ENCODE measurements at regions not wholly inside any gene's neighbourhood (a gene's known extent, or its start where the extent isn't known, plus 50 kb on each side); places are given as distances from the start of the nearest gene placed in this dataset.

DNA sequence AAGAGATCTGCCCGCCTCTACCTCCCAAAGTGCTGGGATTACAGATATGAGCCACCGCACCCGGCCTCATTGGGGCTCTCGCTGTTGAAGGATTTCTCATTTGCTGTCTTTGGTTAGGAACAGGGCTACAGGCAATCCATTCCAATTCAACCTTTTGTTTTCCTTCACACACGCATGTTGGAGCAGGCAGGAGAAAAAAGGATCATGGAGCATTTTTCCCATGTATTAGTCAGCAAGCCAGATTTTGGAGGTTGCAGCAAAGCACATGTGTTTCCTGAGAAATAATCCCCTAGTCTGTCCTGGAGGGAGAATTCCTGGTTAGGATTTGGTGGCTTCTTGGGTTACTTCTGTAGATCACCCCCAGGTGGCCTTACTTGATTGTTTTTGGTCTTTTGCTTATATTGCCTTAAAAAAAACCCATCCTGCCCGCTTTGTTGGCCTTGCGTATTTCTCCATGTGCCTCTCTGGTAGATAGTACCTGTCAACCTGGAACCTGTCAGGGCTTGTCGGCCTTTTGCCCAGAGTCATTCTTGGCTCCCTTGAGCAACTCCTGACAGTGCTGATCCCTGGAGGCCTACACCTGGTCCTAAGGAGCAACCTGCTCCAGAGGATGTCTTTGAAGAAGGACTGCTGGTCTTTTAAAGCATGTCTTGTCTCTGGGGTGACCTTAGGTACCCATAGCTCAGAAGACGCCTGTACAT is 82.4 kb upstream of the CLCN4 start:
- Histone ChIP-seq H3K27me3 (no peaks in the 10 kb centered on the region), H3K27ac (no peak overlapping the region), H3K36me3 (no peaks in the 10 kb centered on the region), H3K9ac (no peak overlapping the region), H3K9me3 (ENCODE audit: low read depth) (no peaks in the 10 kb centered on the region), H3K4me2 (no peak overlapping the region), H3F3A (ENCODE audit: low read depth) (no peaks in the 10 kb centered on the region), H2AFZ (replicated peaks) (no peak overlapping the region), H3K4me1 (no peaks in the 10 kb centered on the region), H4K20me1 (ENCODE audit: low read depth) (no peaks in the 10 kb centered on the region), H3K4me3 (no peak overlapping the region), H3K79me2 (ENCODE audit: low read depth) (no peaks in the 10 kb centered on the region)
- no peak overlapping the region for H3K4me3 Mint-ChIP-seq
- no peak for DNase-seq (ENCODE audit: low spot score)
- H3K27me3 Mint-ChIP-seq (ENCODE audit: insufficient read depth, low read depth): no peaks in the 10 kb centered on the region
- H3K9me3 Mint-ChIP-seq: no peaks in the 10 kb centered on the region
- H3K36me3 Mint-ChIP-seq: peaks cover 6% of the 10 kb centered on the region
- no peaks in the 10 kb centered on the region for H3K4me1 Mint-ChIP-seq
- H3K27ac Mint-ChIP-seq: no peak overlapping the region
- no peak for TF ChIP-seq EZH2 (IDR thresholded peaks at IDR 0.05)
- TF ChIP-seq, protein P1, sequence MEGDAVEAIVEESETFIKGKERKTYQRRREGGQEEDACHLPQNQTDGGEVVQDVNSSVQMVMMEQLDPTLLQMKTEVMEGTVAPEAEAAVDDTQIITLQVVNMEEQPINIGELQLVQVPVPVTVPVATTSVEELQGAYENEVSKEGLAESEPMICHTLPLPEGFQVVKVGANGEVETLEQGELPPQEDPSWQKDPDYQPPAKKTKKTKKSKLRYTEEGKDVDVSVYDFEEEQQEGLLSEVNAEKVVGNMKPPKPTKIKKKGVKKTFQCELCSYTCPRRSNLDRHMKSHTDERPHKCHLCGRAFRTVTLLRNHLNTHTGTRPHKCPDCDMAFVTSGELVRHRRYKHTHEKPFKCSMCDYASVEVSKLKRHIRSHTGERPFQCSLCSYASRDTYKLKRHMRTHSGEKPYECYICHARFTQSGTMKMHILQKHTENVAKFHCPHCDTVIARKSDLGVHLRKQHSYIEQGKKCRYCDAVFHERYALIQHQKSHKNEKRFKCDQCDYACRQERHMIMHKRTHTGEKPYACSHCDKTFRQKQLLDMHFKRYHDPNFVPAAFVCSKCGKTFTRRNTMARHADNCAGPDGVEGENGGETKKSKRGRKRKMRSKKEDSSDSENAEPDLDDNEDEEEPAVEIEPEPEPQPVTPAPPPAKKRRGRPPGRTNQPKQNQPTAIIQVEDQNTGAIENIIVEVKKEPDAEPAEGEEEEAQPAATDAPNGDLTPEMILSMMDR (IDR thresholded peaks at IDR 0.05): no peak
- no peak for TF ChIP-seq EZH2phosphoT487 (IDR thresholded peaks at IDR 0.05)

DNA sequence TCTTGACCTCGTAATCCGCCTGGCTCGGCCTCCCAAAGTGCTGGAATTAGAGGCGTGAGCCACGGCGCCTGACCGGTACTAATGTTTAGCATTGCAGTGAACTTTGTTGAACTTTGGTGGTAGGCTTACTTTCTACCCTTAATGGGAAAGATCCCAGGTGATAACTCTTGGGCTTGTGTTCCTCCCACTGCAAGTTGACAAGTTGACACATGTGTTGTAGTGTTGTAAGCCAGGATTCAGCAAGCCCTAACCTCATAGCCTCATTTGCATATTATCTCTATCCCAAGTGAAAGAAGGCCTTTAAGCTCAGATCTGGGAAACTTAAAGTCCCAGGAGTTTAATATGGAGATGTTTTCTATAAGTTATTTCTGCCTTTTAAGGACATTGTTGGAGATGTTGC is 80.0 kb upstream of the CLCN4 start:
- Mint-ChIP-seq H3K9me3 (no peaks in the 10 kb centered on the region), H3K4me3 (no peak overlapping the region), H3K27me3 (ENCODE audit: insufficient read depth, low read depth) (no peaks in the 10 kb centered on the region), H3K36me3 (peaks cover 13% of the 10 kb centered on the region), H3K27ac (no peak overlapping the region), H3K4me1 (no peaks in the 10 kb centered on the region)
- Histone ChIP-seq H3K9me3 (ENCODE audit: low read depth) (no peaks in the 10 kb centered on the region), H3K27ac (no peak overlapping the region), H3K4me1 (no peaks in the 10 kb centered on the region), H3K27me3 (no peaks in the 10 kb centered on the region), H4K20me1 (ENCODE audit: low read depth) (no peaks in the 10 kb centered on the region), H3K4me3 (no peak overlapping the region), H3K4me2 (no peak overlapping the region), H3K36me3 (no peaks in the 10 kb centered on the region), H3F3A (ENCODE audit: low read depth) (no peaks in the 10 kb centered on the region), H3K9ac (no peak overlapping the region), H2AFZ (replicated peaks) (no peak overlapping the region), H3K79me2 (ENCODE audit: low read depth) (no peaks in the 10 kb centered on the region)
- TF ChIP-seq EZH2phosphoT487 (IDR thresholded peaks at IDR 0.05) (no peak), EZH2 (IDR thresholded peaks at IDR 0.05) (no peak)
- TF ChIP-seq, protein P1 (IDR thresholded peaks at IDR 0.05): no peak
- no peak for DNase-seq (ENCODE audit: low spot score)

DNA sequence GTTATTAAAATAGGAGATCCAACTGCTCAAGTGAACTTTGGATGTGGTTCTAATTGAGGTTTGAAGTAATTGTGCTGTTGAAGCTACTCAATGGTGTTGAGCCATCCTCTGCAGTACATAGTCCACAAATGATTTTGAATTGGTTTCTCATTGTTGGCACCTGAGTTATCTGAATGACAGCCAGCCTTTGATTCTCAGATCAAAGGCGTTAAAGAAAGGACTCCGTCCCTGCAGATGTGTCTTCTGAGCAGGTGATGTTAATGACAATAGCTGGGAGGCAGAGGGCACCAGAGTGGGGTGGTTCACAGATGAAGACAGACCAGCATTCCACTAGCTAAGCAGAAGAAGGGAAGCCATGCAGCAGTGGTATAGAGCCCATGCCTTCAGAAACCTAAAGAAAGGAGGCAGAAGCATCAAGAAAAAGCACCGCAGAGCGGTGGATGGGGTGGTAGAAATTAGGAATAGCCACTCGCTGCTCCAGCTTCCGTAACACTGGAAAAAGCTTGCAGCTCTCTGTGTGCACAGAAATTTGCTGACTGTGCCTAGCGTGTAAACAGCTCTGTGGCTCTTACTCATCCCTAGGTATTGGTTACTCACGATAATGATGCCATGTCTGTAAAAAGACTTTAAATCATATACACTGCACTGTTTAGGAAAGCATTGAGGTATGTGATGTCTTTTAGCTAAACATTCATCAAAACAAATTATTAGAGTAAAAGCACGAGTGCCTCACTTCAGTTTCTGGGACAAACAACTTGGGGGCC is 79.2 kb upstream of the CLCN4 start:
- peaks cover under 1% of the 10 kb centered on the region for H3K4me1 Mint-ChIP-seq
- no peaks in the 10 kb centered on the region for H3K27me3 Mint-ChIP-seq (ENCODE audit: insufficient read depth, low read depth)
- peaks cover 13% of the 10 kb centered on the region for H3K36me3 Mint-ChIP-seq
- no peak for DNase-seq (ENCODE audit: low spot score)
- no peak overlapping the region for H3K4me2 ChIP-seq
- H3K27me3 ChIP-seq: no peaks in the 10 kb centered on the region
- H3K79me2 ChIP-seq (ENCODE audit: low read depth): no peaks in the 10 kb centered on the region
- no peaks in the 10 kb centered on the region for H3K9me3 ChIP-seq (ENCODE audit: low read depth)
- no peak overlapping the region for H2AFZ ChIP-seq (replicated peaks)
- H3K27ac ChIP-seq: no peak overlapping the region
- no peaks in the 10 kb centered on the region for H4K20me1 ChIP-seq (ENCODE audit: low read depth)
- H3K4me1 ChIP-seq: no peaks in the 10 kb centered on the region
- H3K36me3 ChIP-seq: no peaks in the 10 kb centered on the region
- H3F3A ChIP-seq (ENCODE audit: low read depth): no peaks in the 10 kb centered on the region
- H3K4me3 ChIP-seq: no peak overlapping the region
- H3K9ac ChIP-seq: no peak overlapping the region
- H3K27ac Mint-ChIP-seq: no peak overlapping the region
- TF ChIP-seq, protein P1 (IDR thresholded peaks at IDR 0.05): no peak
- no peak for TF ChIP-seq EZH2 (IDR thresholded peaks at IDR 0.05)
- no peak for TF ChIP-seq EZH2phosphoT487 (IDR thresholded peaks at IDR 0.05)
- H3K9me3 Mint-ChIP-seq: peaks cover under 1% of the 10 kb centered on the region
- H3K4me3 Mint-ChIP-seq: no peak overlapping the region
